ENCODE measurements at regions not wholly inside any gene's neighbourhood (a gene's known extent, or its start where the extent isn't known, plus 50 kb on each side); places are given as distances from the start of the nearest gene placed in this dataset.

DNA sequence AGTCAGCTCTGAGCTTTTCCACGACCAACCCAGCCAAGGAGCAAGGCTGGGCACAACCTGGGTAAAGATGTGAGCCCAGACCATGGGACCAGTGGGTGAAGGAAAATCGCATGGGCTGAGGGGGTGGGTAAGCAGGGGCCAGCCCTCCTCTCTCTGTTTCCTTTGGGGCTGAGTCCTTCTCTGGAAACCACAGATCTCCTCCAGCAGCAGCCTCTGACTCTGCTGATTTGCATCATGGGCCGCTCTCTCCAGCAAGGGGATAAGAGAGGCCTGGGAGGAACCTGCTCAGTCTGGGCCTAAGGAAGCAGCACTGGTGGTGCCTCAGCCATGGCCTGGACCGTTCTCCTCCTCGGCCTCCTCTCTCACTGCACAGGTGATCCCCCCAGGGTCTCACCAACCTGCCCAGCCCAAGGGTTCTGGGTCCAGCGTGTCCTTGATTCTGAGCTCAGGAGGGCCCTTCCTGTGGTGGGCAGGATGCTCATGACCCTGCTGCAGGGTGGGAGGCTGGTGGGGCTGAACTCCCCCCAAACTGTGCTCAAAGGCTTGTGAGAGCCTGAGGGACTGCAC, 67.8 kb downstream of the GGTLC2 start (continued):
- no peak for TF ChIP-seq ZBTB6 (tag by site-specific recombination; IDR thresholded peaks at IDR 0.05)
- no peak for TF ChIP-seq ZNF558 (tag by site-specific recombination; IDR thresholded peaks at IDR 0.05)

- H3K9me3 ChIP-seq (ENCODE audit: control insufficient read depth, insufficient read depth, low read depth, low read length): no peaks in the 10 kb centered on the region
- no peak overlapping the region for H3K27ac ChIP-seq (ENCODE audit: extremely low read depth, low read depth, low read length)
- POLR2A ChIA-PET: no interaction called here
- H3K4me3 ChIP-seq (ENCODE audit: low read depth, low read length): no peak overlapping the region
- CTCF ChIA-PET: interaction anchor here (0.6 to 1.7 kb wide), 9 partner anchors 8 to 568 kb away, joined by 3 to 10 read pairs (median 3); no protein-coding TSS in a partner anchor
- no peaks in the 10 kb centered on the region for H3K4me1 ChIP-seq (ENCODE audit: control insufficient read depth, insufficient read depth, low read length)
- no peaks in the 10 kb centered on the region for H3K36me3 ChIP-seq (ENCODE audit: control insufficient read depth in 2 of 2, insufficient read depth in 1 of 2, low read length in 2 of 2)
- no peak for TF ChIP-seq PRDM10 (tag by site-specific recombination; IDR thresholded peaks at IDR 0.05)
- TF ChIP-seq, protein P1, sequence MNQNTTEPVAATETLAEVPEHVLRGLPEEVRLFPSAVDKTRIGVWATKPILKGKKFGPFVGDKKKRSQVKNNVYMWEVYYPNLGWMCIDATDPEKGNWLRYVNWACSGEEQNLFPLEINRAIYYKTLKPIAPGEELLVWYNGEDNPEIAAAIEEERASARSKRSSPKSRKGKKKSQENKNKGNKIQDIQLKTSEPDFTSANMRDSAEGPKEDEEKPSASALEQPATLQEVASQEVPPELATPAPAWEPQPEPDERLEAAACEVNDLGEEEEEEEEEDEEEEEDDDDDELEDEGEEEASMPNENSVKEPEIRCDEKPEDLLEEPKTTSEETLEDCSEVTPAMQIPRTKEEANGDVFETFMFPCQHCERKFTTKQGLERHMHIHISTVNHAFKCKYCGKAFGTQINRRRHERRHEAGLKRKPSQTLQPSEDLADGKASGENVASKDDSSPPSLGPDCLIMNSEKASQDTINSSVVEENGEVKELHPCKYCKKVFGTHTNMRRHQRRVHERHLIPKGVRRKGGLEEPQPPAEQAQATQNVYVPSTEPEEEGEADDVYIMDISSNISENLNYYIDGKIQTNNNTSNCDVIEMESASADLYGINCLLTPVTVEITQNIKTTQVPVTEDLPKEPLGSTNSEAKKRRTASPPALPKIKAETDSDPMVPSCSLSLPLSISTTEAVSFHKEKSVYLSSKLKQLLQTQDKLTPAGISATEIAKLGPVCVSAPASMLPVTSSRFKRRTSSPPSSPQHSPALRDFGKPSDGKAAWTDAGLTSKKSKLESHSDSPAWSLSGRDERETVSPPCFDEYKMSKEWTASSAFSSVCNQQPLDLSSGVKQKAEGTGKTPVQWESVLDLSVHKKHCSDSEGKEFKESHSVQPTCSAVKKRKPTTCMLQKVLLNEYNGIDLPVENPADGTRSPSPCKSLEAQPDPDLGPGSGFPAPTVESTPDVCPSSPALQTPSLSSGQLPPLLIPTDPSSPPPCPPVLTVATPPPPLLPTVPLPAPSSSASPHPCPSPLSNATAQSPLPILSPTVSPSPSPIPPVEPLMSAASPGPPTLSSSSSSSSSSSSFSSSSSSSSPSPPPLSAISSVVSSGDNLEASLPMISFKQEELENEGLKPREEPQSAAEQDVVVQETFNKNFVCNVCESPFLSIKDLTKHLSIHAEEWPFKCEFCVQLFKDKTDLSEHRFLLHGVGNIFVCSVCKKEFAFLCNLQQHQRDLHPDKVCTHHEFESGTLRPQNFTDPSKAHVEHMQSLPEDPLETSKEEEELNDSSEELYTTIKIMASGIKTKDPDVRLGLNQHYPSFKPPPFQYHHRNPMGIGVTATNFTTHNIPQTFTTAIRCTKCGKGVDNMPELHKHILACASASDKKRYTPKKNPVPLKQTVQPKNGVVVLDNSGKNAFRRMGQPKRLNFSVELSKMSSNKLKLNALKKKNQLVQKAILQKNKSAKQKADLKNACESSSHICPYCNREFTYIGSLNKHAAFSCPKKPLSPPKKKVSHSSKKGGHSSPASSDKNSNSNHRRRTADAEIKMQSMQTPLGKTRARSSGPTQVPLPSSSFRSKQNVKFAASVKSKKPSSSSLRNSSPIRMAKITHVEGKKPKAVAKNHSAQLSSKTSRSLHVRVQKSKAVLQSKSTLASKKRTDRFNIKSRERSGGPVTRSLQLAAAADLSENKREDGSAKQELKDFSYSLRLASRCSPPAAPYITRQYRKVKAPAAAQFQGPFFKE (tag by site-specific recombination; IDR thresholded peaks at IDR 0.05; ENCODE audit: borderline replicate concordance): no peak
- TF ChIP-seq, protein P2, sequence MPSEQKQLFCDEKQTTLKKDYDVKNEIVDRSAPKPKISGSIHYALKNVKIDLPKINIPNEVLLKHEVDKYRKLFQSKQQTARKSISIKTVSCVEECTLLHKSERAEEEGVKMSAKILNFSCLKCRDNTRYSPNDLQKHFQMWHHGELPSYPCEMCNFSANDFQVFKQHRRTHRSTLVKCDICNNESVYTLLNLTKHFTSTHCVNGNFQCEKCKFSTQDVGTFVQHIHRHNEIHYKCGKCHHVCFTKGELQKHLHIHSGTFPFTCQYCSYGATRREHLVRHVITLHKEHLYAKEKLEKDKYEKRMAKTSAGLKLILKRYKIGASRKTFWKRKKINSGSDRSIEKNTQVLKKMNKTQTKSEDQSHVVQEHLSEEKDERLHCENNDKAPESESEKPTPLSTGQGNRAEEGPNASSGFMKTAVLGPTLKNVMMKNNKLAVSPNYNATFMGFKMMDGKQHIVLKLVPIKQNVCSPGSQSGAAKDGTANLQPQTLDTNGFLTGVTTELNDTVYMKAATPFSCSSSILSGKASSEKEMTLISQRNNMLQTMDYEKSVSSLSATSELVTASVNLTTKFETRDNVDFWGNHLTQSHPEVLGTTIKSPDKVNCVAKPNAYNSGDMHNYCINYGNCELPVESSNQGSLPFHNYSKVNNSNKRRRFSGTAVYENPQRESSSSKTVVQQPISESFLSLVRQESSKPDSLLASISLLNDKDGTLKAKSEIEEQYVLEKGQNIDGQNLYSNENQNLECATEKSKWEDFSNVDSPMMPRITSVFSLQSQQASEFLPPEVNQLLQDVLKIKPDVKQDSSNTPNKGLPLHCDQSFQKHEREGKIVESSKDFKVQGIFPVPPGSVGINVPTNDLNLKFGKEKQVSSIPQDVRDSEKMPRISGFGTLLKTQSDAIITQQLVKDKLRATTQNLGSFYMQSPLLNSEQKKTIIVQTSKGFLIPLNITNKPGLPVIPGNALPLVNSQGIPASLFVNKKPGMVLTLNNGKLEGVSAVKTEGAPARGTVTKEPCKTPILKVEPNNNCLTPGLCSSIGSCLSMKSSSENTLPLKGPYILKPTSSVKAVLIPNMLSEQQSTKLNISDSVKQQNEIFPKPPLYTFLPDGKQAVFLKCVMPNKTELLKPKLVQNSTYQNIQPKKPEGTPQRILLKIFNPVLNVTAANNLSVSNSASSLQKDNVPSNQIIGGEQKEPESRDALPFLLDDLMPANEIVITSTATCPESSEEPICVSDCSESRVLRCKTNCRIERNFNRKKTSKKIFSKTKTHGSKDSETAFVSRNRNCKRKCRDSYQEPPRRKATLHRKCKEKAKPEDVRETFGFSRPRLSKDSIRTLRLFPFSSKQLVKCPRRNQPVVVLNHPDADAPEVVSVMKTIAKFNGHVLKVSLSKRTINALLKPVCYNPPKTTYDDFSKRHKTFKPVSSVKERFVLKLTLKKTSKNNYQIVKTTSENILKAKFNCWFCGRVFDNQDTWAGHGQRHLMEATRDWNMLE (tag by site-specific recombination; conservative IDR thresholded peaks at IDR 0.05; ENCODE audit: low read depth): 0 out of 2 replicates have a peak, but pooled peaks have one; percentile 53
- TF ChIP-seq ZNF768 (tag by site-specific recombination; IDR thresholded peaks at IDR 0.05): no peak
- no peak for TF ChIP-seq ZBTB48 (tag by site-specific recombination; IDR thresholded peaks at IDR 0.05)
- peak; percentile 43 for TF ChIP-seq ZNF426 (tag by site-specific recombination; IDR thresholded peaks at IDR 0.05)
- no peak for TF ChIP-seq ZNF416 (tag by site-specific recombination; IDR thresholded peaks at IDR 0.05)
- peak; percentile 35 for TF ChIP-seq ZNF555 (tag by site-specific recombination; conservative IDR thresholded peaks at IDR 0.05)
- TF ChIP-seq ZNF654 (tag by site-specific recombination; IDR thresholded peaks at IDR 0.05; ENCODE audit: low read depth): 0 out of 2 replicates have a peak, but pooled peaks have one; percentile 3
- TF ChIP-seq, protein P3, sequence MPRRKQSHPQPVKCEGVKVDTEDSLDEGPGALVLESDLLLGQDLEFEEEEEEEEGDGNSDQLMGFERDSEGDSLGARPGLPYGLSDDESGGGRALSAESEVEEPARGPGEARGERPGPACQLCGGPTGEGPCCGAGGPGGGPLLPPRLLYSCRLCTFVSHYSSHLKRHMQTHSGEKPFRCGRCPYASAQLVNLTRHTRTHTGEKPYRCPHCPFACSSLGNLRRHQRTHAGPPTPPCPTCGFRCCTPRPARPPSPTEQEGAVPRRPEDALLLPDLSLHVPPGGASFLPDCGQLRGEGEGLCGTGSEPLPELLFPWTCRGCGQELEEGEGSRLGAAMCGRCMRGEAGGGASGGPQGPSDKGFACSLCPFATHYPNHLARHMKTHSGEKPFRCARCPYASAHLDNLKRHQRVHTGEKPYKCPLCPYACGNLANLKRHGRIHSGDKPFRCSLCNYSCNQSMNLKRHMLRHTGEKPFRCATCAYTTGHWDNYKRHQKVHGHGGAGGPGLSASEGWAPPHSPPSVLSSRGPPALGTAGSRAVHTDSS (tag by site-specific recombination; IDR thresholded peaks at IDR 0.05): no peak
- TF ChIP-seq REPIN1 (tag by site-specific recombination; IDR thresholded peaks at IDR 0.05; ENCODE audit: low read depth): no peak
- TF ChIP-seq ZNF394 (tag by site-specific recombination; IDR thresholded peaks at IDR 0.05; ENCODE audit: borderline replicate concordance): peak; percentile 72; the same call in 1 of the 2 replicates
- TF ChIP-seq ZNF558 (tag by site-specific recombination; IDR thresholded peaks at IDR 0.05): no peak
- no peak for TF ChIP-seq ZBTB7A (tag by site-specific recombination; IDR thresholded peaks at IDR 0.05; ENCODE audit: low read depth)
- TF ChIP-seq ZNF16 (tag by site-specific recombination; IDR thresholded peaks at IDR 0.05; ENCODE audit: low read depth): no peak
Observed at GRCh38 chr22:22712666-22713365, 68.4 kb downstream of the GGTLC2 start.

Data from HEK293 (cell line).